Breast epithelium (tissue), 4 donors: ENCODE measurements at regions not wholly inside any gene's neighbourhood (a gene's known extent, or its start where the extent isn't known, plus 50 kb on each side); places are given as distances from the start of the nearest gene placed in this dataset.

Source experiments
- DNase-seq, 2 donors: peaks; one replicate each; pipeline ENCODE4 v3.0.0-alpha.2; 2019; ENCODE audit warnings: low spot score in 2 of 2
- H3K27ac ChIP-seq, 2 donors: fragments of 200-600 bp; sonication (generic) in 1 of 2; one replicate each; pipeline ENCODE4 v1.5.1; 2016 to 2019; ENCODE audit warnings: mild to moderate bottlenecking in 1 of 2
- H3K27me3 ChIP-seq, 2 donors: fragments of 200-600 bp; sonication (generic) in 1 of 2; one replicate each; pipeline versions ENCODE4 v1.5.1 to v1.6.0; 2017 to 2019; ENCODE audit warnings: control low read depth in 1 of 2, mild to moderate bottlenecking in 1 of 2
- H3K36me3 ChIP-seq: fragments of 200-600 bp; one replicate; pipeline ENCODE4 v1.5.1; 2019
- H3K4me1 ChIP-seq, 2 donors: fragments of 200-600 bp; sonication (generic); one replicate each; pipeline ENCODE4 v1.5.1; 2016 to 2019; ENCODE audit warnings: control low read depth in 1 of 2
- H3K4me3 ChIP-seq, 3 donors: fragments of 200-600 bp; sonication (generic); 1 replicate in 2 of 3; 2 replicates in 1 of 3; pipeline ENCODE4 v1.5.1; 2016 to 2019; ENCODE audit warnings: mild to moderate bottlenecking in 3 of 3, moderate library complexity in 2 of 3
- H3K9me3 ChIP-seq, 2 donors: fragments of 200-600 bp; sonication (generic) in 1 of 2; one replicate each; pipeline ENCODE4 v1.5.1; 2016 to 2019; ENCODE audit warnings: control low read depth in 1 of 2
- CTCF ChIP-seq, 3 donors: fragments of 450-650 bp; IDR thresholded peaks; one replicate each; pipeline ENCODE4 v1.5.1; 2016 to 2017; ENCODE audit warnings: antibody characterized with exemption in 3 of 3, mild to moderate bottlenecking in 3 of 3, moderate library complexity in 3 of 3
- POLR2A ChIP-seq: fragments of 450-650 bp; IDR thresholded peaks from one replicate; pipeline ENCODE4 v1.6.1; 2016; ENCODE audit warnings: antibody characterized with exemption, mild to moderate bottlenecking, moderate library complexity
- POLR2AphosphoS5 ChIP-seq, 3 donors: sonication (generic); formaldehyde crosslinking; IDR thresholded peaks; one replicate each; pipeline ENCODE4 v1.6.1; 2017; ENCODE audit warnings: antibody characterized with exemption in 3 of 3
- intact Hi-C: fragments of 100-400 bp; cut with DNase I; formaldehyde crosslinking; loops from one replicate; pipeline ENCODE4 v1.15.1; 2023; ENCODE audit warnings: low total_unique reads

- DNase-seq, result no peak
- no peak overlapping the region for H3K4me3 ChIP-seq
- no peaks in the 10 kb centered on the region for H3K36me3 ChIP-seq
- H3K27me3 ChIP-seq, result no peaks in the 10 kb centered on the region
- no peak for TF ChIP-seq POLR2AphosphoS5 (IDR thresholded peaks at IDR 0.05)
- TF ChIP-seq POLR2A, result no peak
- no peak for TF ChIP-seq CTCF (IDR thresholded peaks at IDR 0.05)
- H3K4me1 ChIP-seq, result no peaks in the 10 kb centered on the region
- intact Hi-C loops, result no loop called here
- H3K27ac ChIP-seq, result no peak overlapping the region
- no peaks in the 10 kb centered on the region for H3K9me3 ChIP-seq
Measured at GRCh38 chr6:14913931-14914330, 331.9 kb upstream of the JARID2 start.

- no peak for TF ChIP-seq POLR2AphosphoS5 (IDR thresholded peaks at IDR 0.05)
- TF ChIP-seq CTCF (IDR thresholded peaks at IDR 0.05), result no peak
- no peak for TF ChIP-seq POLR2A
- H3K27ac ChIP-seq, result no peak overlapping the region
- no peak for DNase-seq
- no peak overlapping the region for H3K4me3 ChIP-seq
- intact Hi-C loops, result no loop called here
- no peaks in the 10 kb centered on the region for H3K4me1 ChIP-seq
- no peaks in the 10 kb centered on the region for H3K9me3 ChIP-seq
- no peaks in the 10 kb centered on the region for H3K36me3 ChIP-seq
- no peaks in the 10 kb centered on the region for H3K27me3 ChIP-seq
Measured at GRCh38 chr6:14915888-14916832, 329.7 kb upstream of the JARID2 start.

- intact Hi-C loops, result no loop called here
- H3K27ac ChIP-seq, result no peak overlapping the region
- TF ChIP-seq POLR2AphosphoS5 (IDR thresholded peaks at IDR 0.05), result no peak
- no peak for TF ChIP-seq POLR2A
- TF ChIP-seq CTCF (IDR thresholded peaks at IDR 0.05), result no peak
Measured at GRCh38 chr6:14917109-14917910, 328.6 kb upstream of the JARID2 start.

GRCh38 chr6:14918200-14918907 lies 327.5 kb upstream of the JARID2 start:
- H3K9me3 ChIP-seq, result no peaks in the 10 kb centered on the region
- no peak overlapping the region for H3K27ac ChIP-seq
- H3K36me3 ChIP-seq, result no peaks in the 10 kb centered on the region
- no peaks in the 10 kb centered on the region for H3K4me1 ChIP-seq
- H3K27me3 ChIP-seq, result no peaks in the 10 kb centered on the region
- no peak for TF ChIP-seq POLR2AphosphoS5 (IDR thresholded peaks at IDR 0.05)
- TF ChIP-seq CTCF (IDR thresholded peaks at IDR 0.05), result no peak
- TF ChIP-seq POLR2A, result no peak
- H3K4me3 ChIP-seq, result no peak overlapping the region
- no peak for DNase-seq
- intact Hi-C loops, result no loop called here

More at GRCh38 chr6:14917109-14917910, 328.6 kb upstream of the JARID2 start:
- Histone ChIP-seq H3K27me3 (no peaks in the 10 kb centered on the region), H3K36me3 (no peaks in the 10 kb centered on the region), H3K9me3 (no peaks in the 10 kb centered on the region), H3K4me3 (no peak overlapping the region), H3K4me1 (no peaks in the 10 kb centered on the region)
- DNase-seq, result no peak
